AG04449 (cell line): ENCODE measurements at regions not wholly inside any gene's neighbourhood (a gene's known extent, or its start where the extent isn't known, plus 50 kb on each side); places are given as distances from the start of the nearest gene placed in this dataset.

Experiments used
- CTCF ChIA-PET: fragments of 350-600 bp; formaldehyde crosslinking; extraction: SDS; loops from one replicate; lab custom pipeline; 2021; ENCODE audit warnings: antibody characterized with exemption; lab: Yijun Ruan, JAX
- POLR2A ChIA-PET: fragments of 400-600, 350-600 bp; formaldehyde crosslinking; extraction: SDS; loops from one replicate; lab custom pipeline; 2020; ENCODE audit warnings: antibody characterized with exemption, inconsistent platforms; lab: Yijun Ruan, JAX
- DNase-seq: peaks from one replicate; pipeline ENCODE4 v3.0.0-alpha.2; 2010; ENCODE audit warnings: low read depth, low spot score
- H3K4me3 ChIP-seq: 2 replicates; pipeline ENCODE4 v1.5.1; 2011; ENCODE audit warnings: low read depth, mild to moderate bottlenecking, control low read depth, low read length
- CTCF ChIP-seq: IDR thresholded peaks from one replicate; pipeline ENCODE4 v1.5.1; 2011; ENCODE audit warnings: mild to moderate bottlenecking, moderate library complexity, low read length, control low read depth, inconsistent platforms; ENCODE audit not compliant: insufficient read depth; ENCODE audit errors: missing control alignments

DNA sequence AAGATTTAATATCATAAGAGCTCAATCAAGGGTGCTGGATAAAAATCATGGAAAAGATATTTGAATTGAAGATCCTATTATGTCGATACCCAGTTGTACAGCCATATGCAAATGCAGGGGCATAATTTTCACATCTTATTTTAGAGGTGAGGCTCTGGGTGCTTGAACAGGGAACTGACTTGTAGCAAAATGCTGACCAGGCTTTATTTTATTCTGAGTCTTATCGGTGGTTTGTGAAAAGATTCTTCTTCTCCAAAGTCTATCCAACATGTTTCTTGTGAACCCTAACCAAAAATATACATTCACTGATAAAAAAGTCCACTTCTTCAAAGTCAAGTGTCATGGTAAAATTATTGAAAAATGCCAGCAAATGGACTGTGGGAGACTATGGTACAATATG is 475.5 kb upstream of the NEGR1 start:
- ChIA-PET CTCF (no interaction called here), POLR2A (no interaction called here)
- no peak for DNase-seq
- no peak for TF ChIP-seq CTCF
- H3K4me3 ChIP-seq: no peak overlapping the region

DNA sequence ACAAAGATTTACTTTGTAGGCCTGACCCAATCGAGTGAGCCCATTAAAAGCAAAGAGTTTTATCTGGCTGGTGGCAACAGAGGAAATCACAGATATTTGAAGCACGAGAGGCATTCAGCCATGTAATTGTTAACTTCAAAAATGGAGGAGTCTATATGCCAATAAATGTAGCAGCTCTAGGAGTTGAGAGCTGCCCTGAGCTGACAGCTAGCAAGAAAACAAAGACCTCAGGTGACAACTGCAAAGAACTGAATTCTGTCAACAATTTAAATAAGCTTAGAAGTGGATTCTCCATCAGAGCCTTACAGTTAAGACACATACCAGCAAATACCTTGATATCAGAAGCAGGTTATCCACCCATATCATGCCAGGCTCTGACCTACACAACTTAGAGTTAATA is 463.1 kb upstream of the NEGR1 start:
- no peak for TF ChIP-seq CTCF
- POLR2A ChIA-PET: no interaction called here
- CTCF ChIA-PET: no interaction called here
- DNase-seq: no peak
- H3K4me3 ChIP-seq: no peak overlapping the region

GRCh38 chr1:72734415-72734814 is 452.1 kb upstream of the NEGR1 start:
- TF ChIP-seq CTCF: no peak
- ChIA-PET POLR2A (no interaction called here), CTCF (no interaction called here)
- H3K4me3 ChIP-seq: no peak overlapping the region
- no peak for DNase-seq

- TF ChIP-seq CTCF: no peak
- CTCF ChIA-PET: no interaction called here
- DNase-seq: no peak
- POLR2A ChIA-PET: no interaction called here
- H3K4me3 ChIP-seq: no peak overlapping the region
Observed at GRCh38 chr1:72724951-72725861, 442.9 kb upstream of the NEGR1 start.

GRCh38 chr1:72705921-72706320 is 423.6 kb upstream of the NEGR1 start:
- ChIA-PET CTCF (interaction anchor here (0.9 kb wide), 1 partner anchor 73 kb away, joined by 3 read pairs; no protein-coding TSS in a partner anchor), POLR2A (no interaction called here)
- no peak for DNase-seq
- no peak for TF ChIP-seq CTCF
- no peak overlapping the region for H3K4me3 ChIP-seq

DNA sequence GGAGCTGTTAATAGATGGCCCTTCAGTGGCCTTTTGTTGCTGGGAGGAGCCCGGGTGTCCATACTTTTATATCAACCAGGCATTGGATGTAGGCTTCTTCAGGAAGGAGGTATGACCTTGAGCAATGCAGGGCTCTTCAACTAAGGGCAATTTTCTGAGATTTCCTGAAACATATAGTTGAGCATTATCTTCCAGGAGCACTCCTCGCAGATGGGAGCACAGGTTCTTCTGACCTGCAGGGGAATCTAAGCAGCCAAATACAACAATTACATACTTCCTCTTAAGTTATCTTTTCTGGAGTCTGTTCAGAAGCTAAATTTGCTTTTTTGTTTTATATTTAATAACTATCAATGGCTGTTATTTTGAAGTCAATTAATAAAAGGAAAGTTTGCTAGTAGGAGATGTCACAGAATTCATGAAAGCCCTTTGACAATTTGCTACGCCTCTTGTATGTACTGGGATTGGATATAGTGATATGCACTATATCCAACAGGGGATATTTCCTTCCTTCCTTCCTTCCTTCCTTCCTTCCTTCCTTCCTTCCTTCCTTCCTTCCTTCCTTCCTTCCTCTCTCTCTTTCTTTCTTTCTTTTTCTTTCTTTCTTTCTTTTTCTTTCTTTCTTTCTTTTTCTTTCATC is 422.6 kb upstream of the NEGR1 start:
- no peak for TF ChIP-seq CTCF
- DNase-seq: no peak
- CTCF ChIA-PET: interaction anchor here (0.9 kb wide), 1 partner anchor 74 kb away, joined by 3 read pairs; no protein-coding TSS in a partner anchor
- POLR2A ChIA-PET: no interaction called here
- no peak overlapping the region for H3K4me3 ChIP-seq
